NB4 (cell line): ENCODE measurements at regions not wholly inside any gene's neighbourhood (a gene's known extent, or its start where the extent isn't known, plus 50 kb on each side); places are given as distances from the start of the nearest gene placed in this dataset.

ENCODE experiments used
- POLR2A ChIP-seq: IDR thresholded peaks from 2 replicates; pipeline ENCODE4 v1.6.1; 2011; ENCODE audit warnings: mild to moderate bottlenecking; ENCODE audit not compliant: insufficient read length; ENCODE audit errors: extremely low read depth
- TF ChIP-seq, protein P1 (sequence below): IDR thresholded peaks from one replicate; pipeline ENCODE4 v1.5.1; 2012; ENCODE audit warnings: low read depth, low read length
- TF ChIP-seq, protein P2 (sequence below): IDR thresholded peaks from 2 replicates; pipeline ENCODE4 v1.6.1; 2011; ENCODE audit warnings: low read depth, low read length

DNA sequence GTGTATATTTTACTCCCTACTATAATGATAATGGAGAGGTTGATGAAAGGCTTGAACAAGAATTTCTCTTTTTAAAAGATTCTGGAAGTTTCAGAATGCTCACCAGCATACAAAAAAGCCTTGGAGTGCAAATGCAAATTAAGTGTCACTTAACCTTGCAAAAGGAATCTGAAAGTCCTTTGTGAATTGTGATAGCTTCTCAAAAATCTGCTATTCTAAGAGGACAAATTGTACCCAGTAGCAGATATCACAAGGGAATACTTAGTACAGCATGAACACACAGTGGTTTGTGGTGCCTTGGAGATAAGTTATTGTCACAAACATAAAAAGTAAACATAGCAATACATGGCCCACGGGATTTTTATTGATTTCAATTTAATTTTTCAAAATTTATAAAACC lies 1208.3 kb upstream of the B3GALT2 start:
- TF ChIP-seq POLR2A, result no peak
- TF ChIP-seq, protein P1, sequence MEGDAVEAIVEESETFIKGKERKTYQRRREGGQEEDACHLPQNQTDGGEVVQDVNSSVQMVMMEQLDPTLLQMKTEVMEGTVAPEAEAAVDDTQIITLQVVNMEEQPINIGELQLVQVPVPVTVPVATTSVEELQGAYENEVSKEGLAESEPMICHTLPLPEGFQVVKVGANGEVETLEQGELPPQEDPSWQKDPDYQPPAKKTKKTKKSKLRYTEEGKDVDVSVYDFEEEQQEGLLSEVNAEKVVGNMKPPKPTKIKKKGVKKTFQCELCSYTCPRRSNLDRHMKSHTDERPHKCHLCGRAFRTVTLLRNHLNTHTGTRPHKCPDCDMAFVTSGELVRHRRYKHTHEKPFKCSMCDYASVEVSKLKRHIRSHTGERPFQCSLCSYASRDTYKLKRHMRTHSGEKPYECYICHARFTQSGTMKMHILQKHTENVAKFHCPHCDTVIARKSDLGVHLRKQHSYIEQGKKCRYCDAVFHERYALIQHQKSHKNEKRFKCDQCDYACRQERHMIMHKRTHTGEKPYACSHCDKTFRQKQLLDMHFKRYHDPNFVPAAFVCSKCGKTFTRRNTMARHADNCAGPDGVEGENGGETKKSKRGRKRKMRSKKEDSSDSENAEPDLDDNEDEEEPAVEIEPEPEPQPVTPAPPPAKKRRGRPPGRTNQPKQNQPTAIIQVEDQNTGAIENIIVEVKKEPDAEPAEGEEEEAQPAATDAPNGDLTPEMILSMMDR, result no peak
- TF ChIP-seq, protein P2, sequence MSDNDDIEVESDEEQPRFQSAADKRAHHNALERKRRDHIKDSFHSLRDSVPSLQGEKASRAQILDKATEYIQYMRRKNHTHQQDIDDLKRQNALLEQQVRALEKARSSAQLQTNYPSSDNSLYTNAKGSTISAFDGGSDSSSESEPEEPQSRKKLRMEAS, result no peak
